ENCODE measurements at regions not wholly inside any gene's neighbourhood (a gene's known extent, or its start where the extent isn't known, plus 50 kb on each side); places are given as distances from the start of the nearest gene placed in this dataset.

DNA sequence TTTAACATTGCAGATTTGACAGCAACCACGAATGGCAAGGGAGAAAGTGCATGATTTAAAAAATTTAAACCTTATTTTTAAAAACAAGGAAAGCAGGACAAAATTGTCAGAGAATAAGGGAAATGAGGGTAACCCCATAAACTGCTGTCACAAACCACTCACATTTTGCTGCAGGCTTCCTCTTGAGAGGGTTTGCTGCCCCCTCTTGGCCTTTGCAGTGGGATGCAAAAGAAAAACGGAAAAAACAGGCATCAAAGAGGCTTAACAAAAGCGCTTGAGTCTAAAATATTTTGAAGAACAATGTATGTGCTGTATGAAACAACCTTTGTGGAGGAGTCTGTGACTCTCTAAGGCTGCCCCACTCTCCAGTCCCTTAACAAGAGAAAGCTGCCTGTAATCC lies 91.6 kb downstream of the TMX3 start:
- TF ChIP-seq, protein P1, sequence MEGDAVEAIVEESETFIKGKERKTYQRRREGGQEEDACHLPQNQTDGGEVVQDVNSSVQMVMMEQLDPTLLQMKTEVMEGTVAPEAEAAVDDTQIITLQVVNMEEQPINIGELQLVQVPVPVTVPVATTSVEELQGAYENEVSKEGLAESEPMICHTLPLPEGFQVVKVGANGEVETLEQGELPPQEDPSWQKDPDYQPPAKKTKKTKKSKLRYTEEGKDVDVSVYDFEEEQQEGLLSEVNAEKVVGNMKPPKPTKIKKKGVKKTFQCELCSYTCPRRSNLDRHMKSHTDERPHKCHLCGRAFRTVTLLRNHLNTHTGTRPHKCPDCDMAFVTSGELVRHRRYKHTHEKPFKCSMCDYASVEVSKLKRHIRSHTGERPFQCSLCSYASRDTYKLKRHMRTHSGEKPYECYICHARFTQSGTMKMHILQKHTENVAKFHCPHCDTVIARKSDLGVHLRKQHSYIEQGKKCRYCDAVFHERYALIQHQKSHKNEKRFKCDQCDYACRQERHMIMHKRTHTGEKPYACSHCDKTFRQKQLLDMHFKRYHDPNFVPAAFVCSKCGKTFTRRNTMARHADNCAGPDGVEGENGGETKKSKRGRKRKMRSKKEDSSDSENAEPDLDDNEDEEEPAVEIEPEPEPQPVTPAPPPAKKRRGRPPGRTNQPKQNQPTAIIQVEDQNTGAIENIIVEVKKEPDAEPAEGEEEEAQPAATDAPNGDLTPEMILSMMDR (conservative IDR thresholded peaks at IDR 0.05; ENCODE audit: low read depth, low read length), result peak; percentile 92
- no peak overlapping the region for H3K4me3 ChIP-seq (ENCODE audit: low read length)

GRCh38 chr18:68611311-68611710 lies 103.6 kb downstream of the TMX3 start:
- H3K4me3 ChIP-seq (ENCODE audit: low read length), result no peak overlapping the region
- TF ChIP-seq, protein P1 (conservative IDR thresholded peaks at IDR 0.05; ENCODE audit: low read depth, low read length), result no peak
- no peak for DNase-seq (ENCODE audit: low read depth)

More for the DNA sequence above, 91.6 kb downstream of the TMX3 start:
- peak; percentile 38 for DNase-seq (ENCODE audit: low read depth)

DNA sequence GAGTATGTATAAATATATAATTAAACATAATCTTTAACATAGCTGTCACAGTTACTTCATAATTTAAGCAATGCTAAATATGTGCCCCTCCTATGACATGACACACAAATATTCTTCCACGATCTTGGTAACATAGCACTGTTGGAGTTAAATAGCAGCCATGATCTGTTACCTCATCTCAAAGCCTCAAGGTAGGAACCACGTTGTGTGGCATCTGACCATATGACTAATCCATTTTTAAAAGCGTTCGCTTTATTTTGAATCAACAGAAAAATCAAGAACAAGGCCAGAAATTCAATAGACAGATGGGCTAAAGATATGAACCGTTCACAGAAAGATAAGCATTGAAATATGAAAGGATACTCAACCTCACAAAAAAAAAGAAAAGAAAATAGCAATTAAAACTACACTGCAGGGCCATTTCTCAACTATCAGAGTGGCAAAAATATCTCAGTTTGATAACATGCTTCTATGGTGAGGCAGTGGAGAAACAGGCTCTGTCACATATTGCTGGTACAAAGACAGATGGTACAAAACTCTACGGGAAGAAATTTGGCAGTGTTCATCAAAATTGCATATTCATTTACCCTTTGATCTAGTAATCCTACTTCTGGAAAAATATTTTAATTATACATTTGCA lies 105.9 kb downstream of the TMX3 start:
- H3K4me3 ChIP-seq (ENCODE audit: low read length), result no peak overlapping the region
- TF ChIP-seq, protein P1 (conservative IDR thresholded peaks at IDR 0.05; ENCODE audit: low read depth, low read length), result no peak
- DNase-seq (ENCODE audit: low read depth), result no peak

GRCh38 chr18:68607852-68608251 lies 107.1 kb downstream of the TMX3 start:
- TF ChIP-seq, protein P1 (conservative IDR thresholded peaks at IDR 0.05; ENCODE audit: low read depth, low read length), result no peak
- no peak overlapping the region for H3K4me3 ChIP-seq (ENCODE audit: low read length)
- DNase-seq (ENCODE audit: low read depth), result no peak

GRCh38 chr18:68604256-68604655 lies 110.7 kb downstream of the TMX3 start:
- no peak for DNase-seq (ENCODE audit: low read depth)
- TF ChIP-seq, protein P1 (conservative IDR thresholded peaks at IDR 0.05; ENCODE audit: low read depth, low read length), result no peak
- no peak overlapping the region for H3K4me3 ChIP-seq (ENCODE audit: low read length)

GRCh38 chr18:68596016-68596415 lies 118.9 kb downstream of the TMX3 start:
- DNase-seq (ENCODE audit: low read depth), result no peak
- TF ChIP-seq, protein P1 (conservative IDR thresholded peaks at IDR 0.05; ENCODE audit: low read depth, low read length), result no peak
- H3K4me3 ChIP-seq (ENCODE audit: low read length), result no peak overlapping the region

GRCh38 chr18:68588169-68588568 lies 126.7 kb downstream of the TMX3 start:
- DNase-seq (ENCODE audit: low read depth), result no peak
- TF ChIP-seq, protein P1 (conservative IDR thresholded peaks at IDR 0.05; ENCODE audit: low read depth, low read length), result no peak
- no peak overlapping the region for H3K4me3 ChIP-seq (ENCODE audit: low read length)

All from retinal pigment epithelial cell (primary cell).